ENCODE measurements at regions not wholly inside any gene's neighbourhood (a gene's known extent, or its start where the extent isn't known, plus 50 kb on each side); places are given as distances from the start of the nearest gene placed in this dataset.
A peak's percentile ranks its signal among the peaks of the same experiment; 100 is the strongest.

DNA sequence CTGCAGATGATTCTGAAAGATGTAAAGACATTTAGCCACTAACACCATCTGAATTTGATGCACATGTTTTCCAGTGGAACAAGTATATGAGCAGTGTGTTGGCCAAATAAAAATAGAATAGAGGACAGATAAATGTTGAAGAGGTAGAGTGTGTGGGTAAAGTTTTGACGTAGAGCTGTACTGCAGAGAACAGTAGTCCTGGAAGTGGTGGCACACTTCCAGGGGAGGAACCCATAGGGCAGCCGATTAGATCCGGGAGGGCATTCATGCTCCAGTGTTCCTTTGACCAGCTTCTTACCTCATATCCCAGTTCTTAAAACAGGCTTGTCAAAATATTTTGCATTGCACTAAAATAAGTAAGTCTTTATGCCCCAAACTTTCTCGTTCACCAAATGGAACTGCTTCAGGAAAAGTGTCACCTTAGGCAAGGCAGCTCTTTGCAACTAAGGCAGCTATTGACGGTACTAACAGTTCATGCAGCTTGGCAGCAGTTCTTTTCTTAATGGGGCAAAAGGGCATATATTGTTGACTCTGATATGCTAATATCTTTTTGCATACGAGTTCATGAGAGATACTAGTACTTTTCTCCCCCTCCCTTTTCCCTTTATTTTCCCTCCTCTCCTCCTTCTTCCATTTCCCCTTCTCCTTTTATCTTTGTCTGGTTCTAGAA is 429.3 kb upstream of the AZI2 start:
- FAIRE-seq, result no peak
- Histone ChIP-seq H3K36me3 (ENCODE audit: control insufficient read depth in 3 of 3, insufficient read depth in 2 of 3, low read depth in 1 of 3, low read length in 3 of 3) (no peaks in the 10 kb centered on the region), H3K27me3 (ENCODE audit: control insufficient read depth in 3 of 3, insufficient read depth in 3 of 3, low read length in 3 of 3) (no peaks in the 10 kb centered on the region), H3K27ac (ENCODE audit: low read depth in 1 of 3, low read length in 2 of 3) (no peak overlapping the region), H3K4me3 (ENCODE audit: low read depth in 1 of 3, low read length in 3 of 3) (no peak overlapping the region), H3K9me3 (ENCODE audit: control insufficient read depth in 2 of 2, insufficient read depth in 1 of 2, low read depth in 1 of 2, low read length in 1 of 2) (no peaks in the 10 kb centered on the region), H3K4me1 (ENCODE audit: control insufficient read depth in 3 of 3, insufficient read depth in 2 of 3, low read depth in 1 of 3, low read length in 2 of 3) (no peaks in the 10 kb centered on the region)
- WGBS, 3 donors, result 34 to 74% (median 57%) methylated on average over 6 of the region's 6 CpGs
- peak in 1 of 2 donors; percentile 18 for DNase-seq

DNA sequence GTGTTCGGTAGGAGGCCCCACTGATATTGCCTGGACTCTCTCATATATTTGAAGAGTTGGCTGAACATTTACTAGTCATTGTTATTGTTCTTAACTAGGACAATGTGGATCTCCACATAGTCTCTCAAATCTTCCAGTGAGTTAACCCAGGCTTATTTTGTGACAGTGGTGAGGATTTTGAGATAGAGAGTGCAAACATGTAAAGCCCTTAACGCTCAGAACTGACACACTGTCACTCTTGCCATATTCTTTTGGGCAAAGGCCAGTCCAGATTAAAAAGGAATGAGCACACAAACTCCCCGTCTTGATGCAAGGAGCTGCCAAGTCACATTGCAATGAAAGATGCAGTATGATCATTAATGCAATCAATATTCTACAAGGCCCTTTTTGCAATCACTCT is 431.9 kb upstream of the AZI2 start:
- Histone ChIP-seq H3K4me3 (ENCODE audit: low read depth in 1 of 3, low read length in 3 of 3) (no peak overlapping the region), H3K36me3 (ENCODE audit: control insufficient read depth in 3 of 3, insufficient read depth in 2 of 3, low read depth in 1 of 3, low read length in 3 of 3) (no peaks in the 10 kb centered on the region), H3K4me1 (ENCODE audit: control insufficient read depth in 3 of 3, insufficient read depth in 2 of 3, low read depth in 1 of 3, low read length in 2 of 3) (no peaks in the 10 kb centered on the region), H3K9me3 (ENCODE audit: control insufficient read depth in 2 of 2, insufficient read depth in 1 of 2, low read depth in 1 of 2, low read length in 1 of 2) (no peaks in the 10 kb centered on the region), H3K27ac (ENCODE audit: low read depth in 1 of 3, low read length in 2 of 3) (no peak overlapping the region), H3K27me3 (ENCODE audit: control insufficient read depth in 3 of 3, insufficient read depth in 3 of 3, low read length in 3 of 3) (no peaks in the 10 kb centered on the region)
- DNase-seq, result peak in 1 of 2 donors; percentile 3
- 13 to 45% (median 32%) methylated on average over 3 of the region's 3 CpGs for WGBS, 3 donors
- no peak for FAIRE-seq

DNA sequence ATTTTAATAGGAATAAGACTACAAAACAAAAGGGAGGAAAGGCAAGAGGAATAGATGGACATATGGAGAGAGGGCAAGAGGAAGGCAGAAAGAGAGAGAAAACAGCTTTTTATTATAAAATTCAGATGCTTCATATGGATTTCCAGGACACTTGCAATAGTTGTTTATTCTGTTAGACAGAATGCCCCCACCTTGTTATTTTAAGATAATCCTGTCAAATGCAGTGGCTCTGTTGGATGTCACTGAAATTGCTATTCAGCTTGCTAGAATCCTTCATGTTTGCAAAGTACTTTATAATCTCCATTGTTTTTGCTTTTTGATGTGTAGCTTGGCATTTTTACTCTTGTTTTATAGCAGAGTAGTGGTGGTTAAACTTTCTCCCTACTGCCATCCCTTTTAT is 432.4 kb upstream of the AZI2 start:
- FAIRE-seq (no peak), DNase-seq (no peak)
- Histone ChIP-seq H3K4me1 (ENCODE audit: control insufficient read depth in 3 of 3, insufficient read depth in 2 of 3, low read depth in 1 of 3, low read length in 2 of 3) (no peaks in the 10 kb centered on the region), H3K27ac (ENCODE audit: low read depth in 1 of 3, low read length in 2 of 3) (no peak overlapping the region), H3K36me3 (ENCODE audit: control insufficient read depth in 3 of 3, insufficient read depth in 2 of 3, low read depth in 1 of 3, low read length in 3 of 3) (no peaks in the 10 kb centered on the region), H3K27me3 (ENCODE audit: control insufficient read depth in 3 of 3, insufficient read depth in 3 of 3, low read length in 3 of 3) (no peaks in the 10 kb centered on the region), H3K9me3 (ENCODE audit: control insufficient read depth in 2 of 2, insufficient read depth in 1 of 2, low read depth in 1 of 2, low read length in 1 of 2) (no peaks in the 10 kb centered on the region), H3K4me3 (ENCODE audit: low read depth in 1 of 3, low read length in 3 of 3) (no peak overlapping the region)

DNA sequence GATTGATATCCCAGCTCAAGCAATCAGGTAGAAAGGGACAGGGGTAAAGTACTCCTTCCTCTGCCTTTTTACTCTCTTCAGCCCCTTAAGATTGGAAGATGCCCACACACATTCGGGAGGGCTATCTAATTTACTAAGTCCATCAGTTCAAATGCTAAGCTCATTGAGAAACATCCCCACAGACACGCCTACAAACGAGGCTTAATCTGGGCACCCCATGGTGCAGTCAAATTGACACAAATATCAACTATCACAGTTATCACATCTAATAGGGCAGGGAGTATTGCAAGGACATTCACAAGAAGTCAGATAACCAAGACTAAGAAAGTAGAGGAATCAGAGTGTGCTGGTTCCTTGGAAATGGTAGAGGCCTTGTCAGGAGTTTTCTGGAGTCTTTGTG is 437.8 kb upstream of the AZI2 start:
- no peak for DNase-seq
- Histone ChIP-seq H3K27me3 (ENCODE audit: control insufficient read depth in 3 of 3, insufficient read depth in 3 of 3, low read length in 3 of 3) (no peaks in the 10 kb centered on the region), H3K4me1 (ENCODE audit: control insufficient read depth in 3 of 3, insufficient read depth in 2 of 3, low read depth in 1 of 3, low read length in 2 of 3) (no peaks in the 10 kb centered on the region), H3K36me3 (ENCODE audit: control insufficient read depth in 3 of 3, insufficient read depth in 2 of 3, low read depth in 1 of 3, low read length in 3 of 3) (no peaks in the 10 kb centered on the region), H3K9me3 (ENCODE audit: control insufficient read depth in 2 of 2, insufficient read depth in 1 of 2, low read depth in 1 of 2, low read length in 1 of 2) (no peaks in the 10 kb centered on the region), H3K27ac (ENCODE audit: low read depth in 1 of 3, low read length in 2 of 3) (no peak overlapping the region), H3K4me3 (ENCODE audit: low read depth in 1 of 3, low read length in 3 of 3) (no peak overlapping the region)
- 69 to 80% (median 75%) methylated on average over 3 of the region's 3 CpGs for WGBS, 3 donors
- FAIRE-seq, result no peak

DNA sequence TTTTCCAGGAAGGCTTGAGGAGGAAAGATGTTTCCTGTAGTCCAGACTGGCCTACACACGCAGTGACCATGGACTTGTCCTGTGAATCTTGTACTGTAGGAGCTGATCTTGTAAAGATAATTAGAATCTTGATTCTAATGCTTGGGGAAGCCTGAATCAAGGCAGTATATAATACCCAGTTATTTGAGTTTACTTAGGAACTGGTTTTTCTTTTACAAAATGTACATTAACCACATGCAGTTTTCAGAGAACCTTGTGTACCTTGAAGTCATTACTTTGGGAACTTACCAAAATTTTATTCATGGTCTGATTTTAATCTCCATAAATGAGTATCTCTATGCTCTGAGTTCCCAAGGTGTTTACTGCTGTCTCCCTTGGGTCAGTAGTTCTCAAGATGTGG is 439.9 kb upstream of the AZI2 start:
- Histone ChIP-seq H3K27ac (ENCODE audit: low read depth in 1 of 3, low read length in 2 of 3) (no peak overlapping the region), H3K9me3 (ENCODE audit: control insufficient read depth in 2 of 2, insufficient read depth in 1 of 2, low read depth in 1 of 2, low read length in 1 of 2) (no peaks in the 10 kb centered on the region), H3K27me3 (ENCODE audit: control insufficient read depth in 3 of 3, insufficient read depth in 3 of 3, low read length in 3 of 3) (no peaks in the 10 kb centered on the region), H3K36me3 (ENCODE audit: control insufficient read depth in 3 of 3, insufficient read depth in 2 of 3, low read depth in 1 of 3, low read length in 3 of 3) (no peaks in the 10 kb centered on the region), H3K4me1 (ENCODE audit: control insufficient read depth in 3 of 3, insufficient read depth in 2 of 3, low read depth in 1 of 3, low read length in 2 of 3) (no peaks in the 10 kb centered on the region), H3K4me3 (ENCODE audit: low read depth in 1 of 3, low read length in 3 of 3) (no peak overlapping the region)
- FAIRE-seq, result no peak
- no peak for DNase-seq
- WGBS, 3 donors, result 45 to 65% (median 62%) methylated on average over 1 of the region's 1 CpG

DNA sequence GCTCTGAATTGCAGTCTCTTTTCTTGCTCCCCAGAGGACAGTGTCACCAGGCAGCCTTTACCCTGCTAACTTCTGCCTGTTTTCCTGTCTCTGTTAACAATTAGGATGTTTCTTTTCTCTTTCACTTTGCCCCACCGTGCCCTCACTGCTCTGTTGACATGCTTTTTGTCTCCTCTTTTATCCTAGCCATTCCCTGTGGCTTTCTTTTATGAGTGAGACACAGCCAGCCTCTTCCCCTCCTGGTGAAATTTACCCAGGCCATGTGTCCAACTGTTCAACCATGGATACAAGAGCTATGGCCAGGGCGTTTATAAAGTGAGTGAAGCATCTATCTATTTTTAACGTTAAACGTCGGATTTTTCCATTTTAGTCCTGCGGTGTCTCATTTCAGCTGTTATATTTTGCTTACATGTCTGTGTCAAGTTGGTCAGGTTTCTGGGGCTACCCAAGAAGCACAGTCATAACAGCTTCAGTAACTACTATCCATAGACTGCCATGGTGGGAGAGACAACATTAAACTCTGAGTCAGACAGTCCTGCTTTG is 443.2 kb upstream of the AZI2 start:
- Histone ChIP-seq H3K4me3 (ENCODE audit: low read depth in 1 of 3, low read length in 3 of 3) (no peak overlapping the region), H3K4me1 (ENCODE audit: control insufficient read depth in 3 of 3, insufficient read depth in 2 of 3, low read depth in 1 of 3, low read length in 2 of 3) (no peaks in the 10 kb centered on the region), H3K27ac (ENCODE audit: low read depth in 1 of 3, low read length in 2 of 3) (no peak overlapping the region), H3K36me3 (ENCODE audit: control insufficient read depth in 3 of 3, insufficient read depth in 2 of 3, low read depth in 1 of 3, low read length in 3 of 3) (no peaks in the 10 kb centered on the region), H3K27me3 (ENCODE audit: control insufficient read depth in 3 of 3, insufficient read depth in 3 of 3, low read length in 3 of 3) (no peaks in the 10 kb centered on the region), H3K9me3 (ENCODE audit: control insufficient read depth in 2 of 2, insufficient read depth in 1 of 2, low read depth in 1 of 2, low read length in 1 of 2) (no peaks in the 10 kb centered on the region)
- DNase-seq (no peak), FAIRE-seq (no peak)
- WGBS, 3 donors, result 61 to 78% (median 75%) methylated on average over 6 of the region's 6 CpGs

DNA sequence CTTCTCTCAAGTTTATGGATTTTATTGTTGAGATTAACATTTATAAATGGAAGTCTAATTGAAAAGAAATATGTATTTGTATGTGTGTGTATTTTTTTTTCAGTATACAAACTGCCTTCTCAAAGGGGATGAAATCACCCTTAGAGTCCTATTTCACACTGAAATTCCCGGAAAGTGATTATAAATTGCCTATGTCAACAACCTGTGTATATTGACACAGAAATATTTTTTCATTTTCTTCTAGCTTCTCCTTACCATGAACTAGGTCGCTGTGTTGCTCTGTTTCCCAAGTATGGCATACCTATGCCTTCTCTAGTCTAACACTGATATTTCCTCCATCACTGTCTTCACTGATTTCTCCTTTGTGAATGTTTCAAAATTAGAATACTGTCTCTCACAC is 444.0 kb upstream of the AZI2 start:
- H3K27me3 ChIP-seq (ENCODE audit: control insufficient read depth in 3 of 3, insufficient read depth in 3 of 3, low read length in 3 of 3), result no peaks in the 10 kb centered on the region
- no peak overlapping the region for H3K27ac ChIP-seq (ENCODE audit: low read depth in 1 of 3, low read length in 2 of 3)
- H3K4me3 ChIP-seq (ENCODE audit: low read depth in 1 of 3, low read length in 3 of 3), result no peak overlapping the region
- DNase-seq, result no peak
- no peak for FAIRE-seq
- no peaks in the 10 kb centered on the region for H3K9me3 ChIP-seq (ENCODE audit: control insufficient read depth in 2 of 2, insufficient read depth in 1 of 2, low read depth in 1 of 2, low read length in 1 of 2)
- no peaks in the 10 kb centered on the region for H3K4me1 ChIP-seq (ENCODE audit: control insufficient read depth in 3 of 3, insufficient read depth in 2 of 3, low read depth in 1 of 3, low read length in 2 of 3)
- 49 to 68% (median 51%) methylated on average over 2 of the region's 2 CpGs for WGBS, 3 donors
- H3K36me3 ChIP-seq (ENCODE audit: control insufficient read depth in 3 of 3, insufficient read depth in 2 of 3, low read depth in 1 of 3, low read length in 3 of 3), result no peaks in the 10 kb centered on the region

DNA sequence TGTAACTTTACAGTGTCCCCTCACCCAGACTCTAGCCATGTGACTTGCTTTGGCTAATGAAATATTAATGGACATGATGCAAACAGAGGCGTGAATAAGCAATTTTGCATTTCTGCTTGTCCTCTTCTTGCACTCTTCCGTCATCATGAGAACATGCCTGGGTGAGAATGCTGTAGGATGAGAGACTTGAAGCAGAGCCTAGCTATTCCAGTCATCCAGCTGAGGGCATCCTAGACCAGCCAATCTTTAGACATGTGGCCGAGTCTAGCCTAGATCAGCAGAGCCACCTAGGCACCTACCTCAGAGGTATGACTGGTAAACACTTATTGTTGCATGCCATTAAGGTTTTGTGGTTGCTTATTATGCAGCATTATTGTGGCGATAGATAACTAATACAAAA is 450.5 kb upstream of the AZI2 start:
- DNase-seq, result no peak
- Histone ChIP-seq H3K27ac (ENCODE audit: low read depth in 1 of 3, low read length in 2 of 3) (no peak overlapping the region), H3K4me1 (ENCODE audit: control insufficient read depth in 3 of 3, insufficient read depth in 2 of 3, low read depth in 1 of 3, low read length in 2 of 3) (no peaks in the 10 kb centered on the region), H3K9me3 (ENCODE audit: control insufficient read depth in 2 of 2, insufficient read depth in 1 of 2, low read depth in 1 of 2, low read length in 1 of 2) (no peaks in the 10 kb centered on the region), H3K27me3 (ENCODE audit: control insufficient read depth in 3 of 3, insufficient read depth in 3 of 3, low read length in 3 of 3) (no peaks in the 10 kb centered on the region), H3K4me3 (ENCODE audit: low read depth in 1 of 3, low read length in 3 of 3) (no peak overlapping the region), H3K36me3 (ENCODE audit: control insufficient read depth in 3 of 3, insufficient read depth in 2 of 3, low read depth in 1 of 3, low read length in 3 of 3) (no peaks in the 10 kb centered on the region)
- FAIRE-seq, result no peak
- 81 to 90% (median 86%) methylated on average over 4 of the region's 4 CpGs for WGBS, 3 donors

DNA sequence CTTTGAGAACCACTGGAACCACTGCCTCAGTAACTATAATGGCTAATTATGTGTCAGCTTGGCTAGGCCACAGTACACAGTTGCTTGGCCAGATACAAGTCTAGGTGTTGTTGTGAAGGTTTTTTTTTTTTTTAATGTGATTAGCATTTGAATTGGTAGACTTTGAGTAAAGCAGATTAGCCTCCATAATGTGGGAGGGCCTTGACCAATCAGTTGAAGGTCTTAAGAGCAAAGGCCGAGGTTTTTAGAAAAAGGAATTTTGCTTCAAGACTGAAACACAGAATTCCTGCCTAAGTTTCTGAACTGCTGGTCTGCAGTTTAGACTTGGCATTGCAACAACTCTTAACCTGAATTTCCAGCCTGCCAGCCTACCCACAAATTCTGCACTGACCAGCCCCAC is 451.6 kb upstream of the AZI2 start:
- no peaks in the 10 kb centered on the region for H3K27me3 ChIP-seq (ENCODE audit: control insufficient read depth in 3 of 3, insufficient read depth in 3 of 3, low read length in 3 of 3)
- FAIRE-seq (no peak), DNase-seq (no peak)
- H3K27ac ChIP-seq (ENCODE audit: low read depth in 1 of 3, low read length in 2 of 3), result no peak overlapping the region
- no peaks in the 10 kb centered on the region for H3K4me1 ChIP-seq (ENCODE audit: control insufficient read depth in 3 of 3, insufficient read depth in 2 of 3, low read depth in 1 of 3, low read length in 2 of 3)
- no peaks in the 10 kb centered on the region for H3K9me3 ChIP-seq (ENCODE audit: control insufficient read depth in 2 of 2, insufficient read depth in 1 of 2, low read depth in 1 of 2, low read length in 1 of 2)
- no peak overlapping the region for H3K4me3 ChIP-seq (ENCODE audit: low read depth in 1 of 3, low read length in 3 of 3)
- WGBS, 3 donors, result 85 to 91% (median 90%) methylated on average over 1 of the region's 1 CpG
- H3K36me3 ChIP-seq (ENCODE audit: control insufficient read depth in 3 of 3, insufficient read depth in 2 of 3, low read depth in 1 of 3, low read length in 3 of 3), result no peaks in the 10 kb centered on the region

Measured in small intestine (tissue), 7 donors.